Nephron (organoid): ENCODE measurements at regions not wholly inside any gene's neighbourhood (a gene's known extent, or its start where the extent isn't known, plus 50 kb on each side); places are given as distances from the start of the nearest gene placed in this dataset.

ENCODE experiments used
- H3K27ac Mint-ChIP-seq, 3 experiments: 2 replicates each; pipeline ENCODE4 v1.8.0; 2020; ENCODE audit warnings: mixed read lengths in 3 of 3, mild to moderate bottlenecking in 2 of 3, moderate library complexity in 1 of 3
- H3K27me3 Mint-ChIP-seq: 2 replicates; pipeline ENCODE4 v1.8.0; 2021; ENCODE audit warnings: low read depth, mild to moderate bottlenecking, moderate library complexity, mixed read lengths
- H3K36me3 Mint-ChIP-seq: 2 replicates; pipeline ENCODE4 v1.8.0; 2020; ENCODE audit warnings: low read depth, mixed read lengths
- H3K4me1 Mint-ChIP-seq: 2 replicates; pipeline ENCODE4 v1.8.0; 2020; ENCODE audit warnings: mixed read lengths
- H3K4me3 Mint-ChIP-seq, 3 experiments: 2 replicates each; pipeline ENCODE4 v1.8.0; 2020; ENCODE audit warnings: mild to moderate bottlenecking in 3 of 3, mixed read lengths in 3 of 3, moderate library complexity in 2 of 3
- H3K9me3 Mint-ChIP-seq: 2 replicates; pipeline ENCODE4 v1.8.0; 2020; ENCODE audit warnings: mixed read lengths
- CTCF ChIP-seq, 3 experiments: fragments of 200-600 bp; sonication (generic); IDR thresholded peaks; one replicate each; pipeline ENCODE4 v1.5.0; 2021; ENCODE audit warnings: antibody characterized with exemption in 3 of 3; ENCODE audit not compliant: unreplicated experiment in 3 of 3

DNA sequence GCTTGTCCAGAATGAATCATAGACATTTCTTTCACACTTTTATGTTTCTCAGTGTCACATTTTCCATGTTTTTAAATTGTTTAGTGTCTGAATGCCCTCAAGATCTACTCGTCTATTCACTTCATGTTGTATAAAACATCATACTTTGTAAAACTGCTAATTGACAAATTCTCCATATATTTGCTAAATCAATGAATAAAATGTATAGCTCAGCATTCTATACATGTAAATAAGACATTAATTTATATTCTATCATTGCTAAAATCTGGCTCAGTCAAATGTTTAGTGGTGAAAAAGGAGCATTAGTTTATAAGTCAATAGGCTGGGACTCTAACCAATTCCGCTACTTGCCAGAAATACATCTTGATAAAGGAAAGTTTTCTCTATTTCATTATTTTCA lies 379.6 kb downstream of the NAF1 start:
- Mint-ChIP-seq H3K36me3 (no peaks in the 10 kb centered on the region), H3K9me3 (no peaks in the 10 kb centered on the region), H3K27me3 (no peaks in the 10 kb centered on the region), H3K4me1 (no peaks in the 10 kb centered on the region), H3K4me3 (no peak overlapping the region), H3K27ac (no peak overlapping the region)
- no peak for TF ChIP-seq CTCF (IDR thresholded peaks at IDR 0.05; ENCODE audit: unreplicated experiment in 3 of 3)

GRCh38 chr4:162782778-162783525 lies 383.7 kb downstream of the NAF1 start:
- no peak overlapping the region for H3K27ac Mint-ChIP-seq
- no peaks in the 10 kb centered on the region for H3K9me3 Mint-ChIP-seq
- TF ChIP-seq CTCF (IDR thresholded peaks at IDR 0.05; ENCODE audit: unreplicated experiment in 3 of 3): no peak
- H3K27me3 Mint-ChIP-seq: no peaks in the 10 kb centered on the region
- H3K36me3 Mint-ChIP-seq: no peaks in the 10 kb centered on the region
- H3K4me1 Mint-ChIP-seq: no peaks in the 10 kb centered on the region
- no peak overlapping the region for H3K4me3 Mint-ChIP-seq

- TF ChIP-seq CTCF (IDR thresholded peaks at IDR 0.05; ENCODE audit: unreplicated experiment in 3 of 3): no peak
- Mint-ChIP-seq H3K4me1 (no peaks in the 10 kb centered on the region), H3K4me3 (no peak overlapping the region), H3K27ac (no peak overlapping the region), H3K9me3 (no peaks in the 10 kb centered on the region), H3K36me3 (no peaks in the 10 kb centered on the region), H3K27me3 (no peaks in the 10 kb centered on the region)
Measured at GRCh38 chr4:162782096-162782777, 384.5 kb downstream of the NAF1 start.

DNA sequence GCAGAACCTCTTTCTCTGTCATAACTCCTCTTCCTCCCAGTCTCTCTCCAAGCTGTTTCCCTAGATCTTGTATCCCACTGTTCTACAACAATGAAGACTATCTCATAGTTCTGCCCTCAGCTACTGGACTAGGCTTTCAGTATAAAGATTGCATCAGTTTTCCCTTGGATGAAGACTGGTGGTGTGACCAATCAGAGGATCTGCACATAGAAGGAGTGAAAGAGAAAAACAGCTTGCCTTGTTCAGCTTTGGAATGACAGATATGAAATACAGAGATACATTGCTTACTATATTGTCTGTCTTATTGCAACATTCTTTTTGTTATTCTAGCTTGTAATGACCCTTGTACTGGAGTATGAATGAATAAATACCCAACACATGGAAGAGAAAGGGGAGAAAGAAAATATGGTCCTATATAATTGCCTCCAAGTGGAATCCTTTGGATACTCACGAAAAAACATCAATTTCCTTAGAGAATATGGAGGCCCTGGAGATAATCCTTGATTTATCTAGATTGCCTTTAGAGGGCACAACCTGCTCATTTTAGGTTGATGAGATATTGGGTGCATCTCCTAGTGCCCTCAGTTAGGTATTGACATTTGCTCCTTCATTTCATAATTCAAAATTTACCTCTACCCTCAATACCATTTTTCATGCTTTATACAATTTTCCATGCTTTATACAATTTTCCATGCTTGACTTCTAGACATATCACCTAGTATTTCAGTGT lies 395.8 kb downstream of the NAF1 start:
- TF ChIP-seq CTCF (IDR thresholded peaks at IDR 0.05; ENCODE audit: unreplicated experiment in 3 of 3): no peak
- H3K27ac Mint-ChIP-seq: no peak overlapping the region
- H3K4me3 Mint-ChIP-seq: no peak overlapping the region
- H3K4me1 Mint-ChIP-seq: no peaks in the 10 kb centered on the region
- no peaks in the 10 kb centered on the region for H3K9me3 Mint-ChIP-seq
- no peaks in the 10 kb centered on the region for H3K36me3 Mint-ChIP-seq
- no peaks in the 10 kb centered on the region for H3K27me3 Mint-ChIP-seq

DNA sequence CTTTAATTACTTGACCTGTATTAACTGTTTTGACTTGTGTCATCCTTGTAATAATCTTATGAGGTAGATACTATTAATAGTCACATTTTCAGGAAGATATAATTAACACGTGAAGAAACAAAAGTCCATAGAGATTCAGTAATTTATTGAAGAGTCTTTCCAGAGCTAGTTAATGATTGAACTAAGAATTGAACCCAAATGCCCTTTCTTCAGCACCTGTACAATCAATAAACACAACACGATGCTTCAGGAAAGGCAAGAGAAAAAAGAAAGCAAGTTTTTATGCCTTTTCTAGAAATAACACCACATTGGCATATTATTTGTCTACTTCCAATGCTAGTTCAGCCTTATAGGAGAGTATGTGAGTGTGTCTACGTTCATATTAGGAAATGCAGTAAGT lies 399.6 kb downstream of the NAF1 start:
- H3K27ac Mint-ChIP-seq: no peak overlapping the region
- no peaks in the 10 kb centered on the region for H3K27me3 Mint-ChIP-seq
- no peaks in the 10 kb centered on the region for H3K36me3 Mint-ChIP-seq
- H3K4me3 Mint-ChIP-seq: no peak overlapping the region
- H3K4me1 Mint-ChIP-seq: no peaks in the 10 kb centered on the region
- no peaks in the 10 kb centered on the region for H3K9me3 Mint-ChIP-seq
- no peak for TF ChIP-seq CTCF (IDR thresholded peaks at IDR 0.05; ENCODE audit: unreplicated experiment in 3 of 3)
